DMS79 treated with DMSO at 0.1 percent for 48 hours (cell line): ENCODE measurements at regions not wholly inside any gene's neighbourhood (a gene's known extent, or its start where the extent isn't known, plus 50 kb on each side); places are given as distances from the start of the nearest gene placed in this dataset.
"Not testable (repeated sequence)": the region's sequence is repeated elsewhere in the genome, so short reads cannot be mapped to it uniquely, and the experiment has no call there.

ENCODE experiments used
- DNase-seq: peaks from one replicate; lab custom pipeline; 2025; lab: John Stamatoyannopoulos, UW

GRCh38 chr14:80055667-80056496 lies 155.4 kb downstream of the DIO2 start:
- peak; percentile 56 for DNase-seq

DNA sequence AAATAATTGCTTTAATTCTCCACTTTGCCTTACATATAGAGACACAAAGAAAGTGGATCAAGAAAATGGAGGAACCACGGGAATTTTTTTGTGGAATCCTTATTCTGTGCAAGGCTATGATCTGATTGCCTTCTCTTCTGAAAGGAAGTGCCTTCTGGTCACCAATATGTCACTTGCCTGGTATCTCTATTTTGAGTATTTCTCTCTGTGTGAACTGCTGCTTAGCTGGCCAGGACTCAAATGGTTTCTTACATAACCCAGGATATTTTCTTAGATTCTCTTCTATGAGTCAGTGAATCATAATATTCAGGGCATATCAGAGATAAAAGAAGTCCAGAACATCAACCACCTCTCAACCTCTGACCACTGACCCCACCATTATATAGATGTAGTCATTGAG lies 156.1 kb downstream of the DIO2 start:
- no peak for DNase-seq

GRCh38 chr14:80054020-80054419 lies 157.3 kb downstream of the DIO2 start:
- DNase-seq: no peak

DNA sequence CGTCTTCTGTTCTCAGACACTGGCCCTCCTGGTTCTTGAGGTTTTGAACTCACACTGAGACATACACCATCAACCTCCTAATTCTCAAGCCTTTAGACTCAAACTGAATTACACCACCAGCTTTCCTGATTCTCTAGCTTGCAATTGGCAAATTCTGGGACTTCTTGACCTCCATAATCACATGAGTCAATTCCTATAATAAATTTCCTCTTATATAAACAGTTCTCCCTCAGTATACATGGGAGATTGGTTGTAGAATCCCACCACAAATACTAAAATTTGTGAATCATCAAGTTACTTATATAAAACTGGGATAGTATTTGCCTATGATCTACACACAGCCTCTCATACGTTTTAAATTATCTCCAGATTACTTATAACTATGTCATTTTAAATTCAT lies 162.2 kb downstream of the DIO2 start:
- DNase-seq: no peak

GRCh38 chr14:80047761-80048160 lies 163.5 kb downstream of the DIO2 start:
- no peak for DNase-seq

DNA sequence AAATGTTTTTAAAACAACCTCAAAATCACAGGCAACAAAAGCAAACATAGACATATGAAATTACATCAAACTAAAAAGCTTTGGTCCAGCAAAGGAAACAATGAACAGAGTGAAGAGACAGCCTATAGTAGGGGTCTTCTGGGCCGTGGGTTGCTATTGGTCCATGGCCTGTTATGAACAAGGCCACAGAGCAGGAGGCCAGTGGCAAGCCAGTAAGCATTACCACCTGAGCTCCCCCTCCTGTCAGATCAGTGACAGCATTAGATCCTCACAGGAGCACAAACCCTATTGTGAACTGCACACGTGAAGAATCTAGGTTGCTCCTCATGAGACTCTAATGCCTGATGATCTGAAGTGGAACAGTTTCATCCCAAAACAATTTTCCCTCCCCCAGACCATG lies 174.0 kb downstream of the DIO2 start:
- no peak for DNase-seq

GRCh38 chr14:80024417-80024816 lies 186.9 kb downstream of the DIO2 start:
- no peak for DNase-seq

- not testable (repeated sequence) for DNase-seq
These were observed 192.8 kb downstream of the DIO2 start for GRCh38 chr14:80018476-80018875.

DNA sequence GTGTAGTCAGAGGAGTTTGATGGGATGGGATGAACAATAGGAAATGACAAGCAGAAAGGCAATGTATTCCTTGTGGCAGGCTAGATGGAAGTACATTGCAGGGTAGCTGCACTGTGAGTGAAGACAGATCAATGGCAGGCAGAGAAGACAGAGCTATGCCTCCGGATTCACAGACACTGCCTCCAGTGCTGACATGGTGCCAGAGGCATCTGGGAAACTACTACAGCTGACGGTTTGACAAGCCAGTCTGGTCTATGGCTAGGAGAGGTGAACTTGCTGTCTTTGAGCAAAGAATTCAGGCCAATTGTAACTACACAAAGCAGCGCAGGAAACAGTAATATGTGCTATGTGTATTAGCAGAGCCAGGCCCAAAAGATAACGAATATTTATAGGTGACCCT lies 193.5 kb downstream of the DIO2 start:
- no peak for DNase-seq

- DNase-seq: not testable (repeated sequence)
These were observed 201.1 kb downstream of the DIO2 start for GRCh38 chr14:80010245-80010644.

GRCh38 chr14:80005561-80005960 lies 205.7 kb downstream of the DIO2 start:
- DNase-seq: peak; percentile 98

DNA sequence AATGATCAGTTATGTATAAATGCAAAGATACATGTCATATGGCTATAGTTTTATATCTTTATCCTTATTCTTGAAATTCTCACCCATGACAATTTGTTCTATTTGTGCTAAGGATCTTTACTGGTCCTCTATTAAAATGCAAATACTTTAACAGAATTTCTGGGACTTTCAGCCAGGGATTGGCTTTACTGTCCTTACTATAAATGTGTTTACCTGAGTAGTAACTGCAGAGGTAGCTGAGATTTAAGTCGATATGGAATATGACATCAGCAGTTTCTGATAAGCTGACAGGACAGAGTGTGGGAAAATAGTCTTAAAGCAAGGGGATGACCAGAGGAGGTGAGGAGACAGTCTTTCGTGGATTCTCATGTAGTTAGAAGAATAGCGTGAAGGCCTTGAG lies 206.4 kb downstream of the DIO2 start:
- no peak for DNase-seq

GRCh38 chr14:80003138-80003537 lies 208.2 kb downstream of the DIO2 start:
- no peak for DNase-seq

GRCh38 chr14:79997509-79998208 lies 213.6 kb downstream of the DIO2 start:
- no peak for DNase-seq

GRCh38 chr14:79992407-79993198 lies 218.7 kb downstream of the DIO2 start:
- no peak for DNase-seq

- DNase-seq: no peak
These were observed 219.4 kb downstream of the DIO2 start for GRCh38 chr14:79991866-79992265.

DNA sequence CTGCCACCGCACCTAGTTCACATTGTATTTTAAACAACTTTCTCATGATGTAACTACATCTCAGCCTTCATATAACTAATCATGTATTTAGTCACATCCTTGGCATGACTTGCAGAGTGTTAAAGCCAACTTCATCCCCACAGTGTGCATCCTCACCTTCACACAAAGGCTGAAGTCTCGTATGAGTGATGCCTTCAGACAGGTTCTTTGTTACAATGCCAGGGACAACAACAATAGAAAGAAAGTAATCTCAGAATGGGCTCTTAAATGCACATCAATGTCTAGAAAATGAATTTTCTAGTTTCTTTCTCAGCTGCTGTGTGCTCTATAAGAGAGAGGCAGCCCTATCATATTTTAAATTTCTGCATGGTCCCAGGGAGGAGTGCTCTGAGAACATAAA lies 221.3 kb downstream of the DIO2 start:
- DNase-seq: no peak

DNA sequence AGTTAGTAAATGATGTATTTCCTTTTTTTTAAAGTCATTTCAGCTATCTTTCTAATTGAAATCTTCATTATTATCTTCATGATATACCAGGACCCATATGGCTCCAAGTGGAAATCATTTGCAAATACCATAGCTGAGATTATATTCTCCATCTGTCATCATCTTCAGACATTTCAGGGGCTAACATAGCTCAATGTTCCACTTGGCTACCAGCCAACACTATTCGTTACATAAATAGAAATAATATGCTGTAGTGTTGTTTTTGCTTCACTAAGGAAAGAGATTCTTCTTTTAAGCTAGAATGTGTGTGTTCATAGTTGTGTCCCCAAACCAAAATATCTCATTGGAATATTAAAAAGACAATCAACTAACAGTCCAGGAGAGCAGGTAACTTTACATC lies 225.1 kb downstream of the DIO2 start:
- DNase-seq: no peak

DNA sequence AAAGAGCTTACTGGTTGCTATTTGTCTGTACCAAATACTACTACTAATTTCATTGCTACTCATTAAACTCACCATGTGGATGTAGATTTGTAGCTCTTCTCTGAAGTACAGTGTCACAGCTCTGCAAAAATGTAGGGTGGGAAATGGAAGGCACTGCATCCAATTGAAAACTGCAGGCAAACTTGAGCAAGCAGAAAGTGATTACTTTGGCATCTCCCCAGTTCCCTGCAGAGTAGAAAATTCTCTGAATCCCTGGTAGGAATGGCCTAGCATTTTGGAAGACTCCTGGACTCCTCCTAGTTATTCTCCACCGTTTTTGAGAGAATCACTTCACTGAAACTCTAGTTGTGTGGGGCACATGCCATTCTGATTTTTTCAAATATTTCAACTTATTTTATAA lies 239.1 kb downstream of the DIO2 start:
- DNase-seq: no peak

DNA sequence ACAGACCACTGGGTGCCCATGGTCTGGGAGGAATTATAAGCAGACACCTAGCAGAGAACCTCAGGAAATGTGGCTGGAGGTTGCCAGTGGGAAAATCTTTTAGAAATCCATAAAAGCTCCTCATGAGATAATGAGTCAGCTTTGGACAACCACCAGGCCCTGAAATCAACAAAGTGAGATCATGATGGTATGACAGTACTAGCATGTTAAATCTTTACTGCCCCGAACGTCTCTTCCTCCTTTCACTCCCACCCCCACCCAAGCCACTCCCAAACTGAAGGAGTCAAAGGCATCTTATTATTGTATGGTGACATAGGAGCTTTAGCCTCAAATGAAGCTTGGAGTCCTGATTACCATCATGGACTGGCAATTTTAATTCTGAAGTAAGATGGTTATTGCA lies 240.0 kb downstream of the DIO2 start:
- no peak for DNase-seq

- no peak for DNase-seq
These were observed 243.9 kb downstream of the DIO2 start for GRCh38 chr14:79967453-79967852.

GRCh38 chr14:79967001-79967400 lies 244.3 kb downstream of the DIO2 start:
- no peak for DNase-seq

GRCh38 chr14:79965896-79966295 lies 245.4 kb downstream of the DIO2 start:
- DNase-seq: no peak
